GM19025 (cell line): ENCODE measurements at regions not wholly inside any gene's neighbourhood (a gene's known extent, or its start where the extent isn't known, plus 50 kb on each side); places are given as distances from the start of the nearest gene placed in this dataset.
"Not testable (repeated sequence)": the region's sequence is repeated elsewhere in the genome, so short reads cannot be mapped to it uniquely, and the experiment has no call there.

ENCODE experiments used
- ATAC-seq: cut with Tn5 transposase; IDR thresholded peaks from one replicate; pipeline ENCODE4 v1.9.1; 2021; ENCODE audit warnings: mild to moderate bottlenecking, low read depth, moderate library complexity; ENCODE audit not compliant: unreplicated experiment

DNA sequence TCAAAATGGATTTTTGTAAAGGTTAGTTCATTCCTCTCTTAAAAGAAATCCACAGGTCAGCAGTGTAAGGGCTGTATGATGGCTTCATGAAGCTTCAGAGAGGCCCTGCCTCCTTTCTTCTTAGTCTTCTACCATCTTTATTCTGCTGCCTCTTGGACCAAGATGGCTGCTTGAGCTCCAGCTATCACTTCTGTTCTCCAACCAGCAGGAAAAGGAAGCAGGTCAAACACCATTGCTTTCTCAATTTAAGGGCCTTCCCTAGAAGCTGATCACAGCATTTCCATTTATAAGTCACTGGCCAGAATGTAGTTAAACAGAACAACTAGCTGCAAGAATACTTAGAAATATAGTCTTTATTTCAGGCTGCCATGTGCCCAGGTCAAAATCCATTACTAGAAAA, 336.8 kb upstream of the KLF3 start:
- ATAC-seq, result no peak

DNA sequence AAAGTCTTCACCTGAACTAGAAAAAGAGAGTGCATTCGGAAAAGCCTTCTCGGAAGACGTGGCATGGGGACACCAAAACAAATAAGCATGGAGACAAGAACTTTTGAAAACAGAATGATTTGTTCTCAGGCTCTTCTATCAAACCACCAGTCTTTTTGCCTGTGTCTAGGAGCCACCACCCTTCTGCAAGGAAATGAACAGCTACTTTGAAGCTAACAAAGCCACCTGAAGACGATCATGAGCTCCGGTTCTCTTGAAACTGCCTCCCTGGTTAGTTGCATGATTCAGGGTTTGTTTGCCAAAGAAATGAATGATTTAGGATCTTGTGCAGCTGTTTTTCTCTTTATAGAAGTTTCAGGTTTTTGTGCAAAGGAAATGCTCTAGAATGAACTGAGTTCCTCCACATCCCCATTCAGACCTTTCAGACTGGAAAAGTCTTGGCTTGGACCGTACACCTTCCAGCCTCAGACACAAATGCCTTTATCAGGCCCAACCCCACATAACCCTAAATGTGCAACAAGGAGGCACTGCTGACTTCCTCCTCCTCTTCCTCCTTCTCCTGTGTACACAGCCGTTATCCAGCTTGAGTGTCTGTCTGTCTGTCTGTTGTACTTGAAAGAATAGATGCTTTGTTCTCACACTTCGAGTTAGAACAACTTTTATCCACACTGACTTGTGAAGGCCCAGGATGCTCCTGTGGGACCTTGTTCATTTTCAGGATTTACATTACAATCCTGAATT, 334.8 kb upstream of the KLF3 start:
- no peak for ATAC-seq

DNA sequence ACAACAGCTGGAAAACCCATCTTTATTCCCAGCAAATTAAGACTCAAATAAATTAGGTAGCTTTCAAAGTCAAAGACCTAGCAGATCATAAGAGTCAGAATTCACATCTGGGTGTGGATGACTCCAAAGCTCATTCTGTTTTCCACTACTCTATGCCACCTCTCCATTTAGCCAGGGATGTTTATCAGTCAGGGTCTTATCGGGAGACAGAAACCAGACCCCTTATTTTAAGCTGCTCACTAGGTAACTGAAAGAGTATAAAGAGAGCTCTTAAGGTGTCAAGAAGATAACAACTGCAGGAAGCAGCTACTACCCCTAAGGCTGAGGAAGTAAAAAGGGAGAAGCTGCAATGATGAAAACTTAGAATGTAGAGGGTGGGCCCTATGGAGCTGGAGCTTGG, 333.7 kb upstream of the KLF3 start:
- no peak for ATAC-seq

GRCh38 chr4:38330936-38331335, 333.1 kb upstream of the KLF3 start:
- ATAC-seq, result no peak

DNA sequence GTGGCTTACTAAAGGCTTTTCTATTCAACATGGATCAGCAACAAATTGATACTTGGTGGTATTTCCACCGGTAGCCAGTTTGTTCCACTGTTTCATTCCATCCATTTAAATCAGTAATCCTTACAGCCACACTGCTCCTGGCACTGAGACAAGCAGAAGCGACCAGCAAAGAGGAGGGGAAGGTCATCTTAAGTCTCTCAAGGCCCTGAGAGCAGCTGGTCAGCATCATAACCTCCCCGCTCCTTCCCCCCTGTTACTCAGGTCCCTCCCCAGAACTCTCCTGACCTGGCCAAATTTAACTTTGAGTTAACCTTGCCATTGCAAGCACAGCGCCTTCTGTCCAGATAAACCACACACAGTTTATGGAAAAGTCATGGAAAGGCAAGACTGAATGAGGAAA, 331.3 kb upstream of the KLF3 start:
- no peak for ATAC-seq

- no peak for ATAC-seq
Measured at GRCh38 chr4:38333219-38333618, 330.8 kb upstream of the KLF3 start.

DNA sequence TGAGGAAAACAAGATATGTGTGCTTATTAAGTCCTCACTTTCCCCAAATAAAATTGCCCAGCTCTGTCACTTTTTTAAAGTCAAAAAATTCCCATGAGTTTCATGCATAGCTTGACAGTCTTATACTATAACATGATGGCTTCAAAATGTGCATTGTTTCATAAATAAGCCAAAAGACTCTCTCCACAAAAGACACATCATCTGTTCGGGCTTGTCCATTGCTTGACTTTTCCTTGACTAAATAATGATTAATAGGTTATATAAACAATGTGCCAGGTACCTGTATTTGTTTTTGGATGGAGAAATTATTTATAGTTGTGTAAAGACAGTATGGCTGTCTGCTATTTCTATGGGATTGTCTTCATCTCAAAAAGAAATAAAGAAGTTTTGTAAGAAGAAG, 329.2 kb upstream of the KLF3 start:
- ATAC-seq, result no peak

DNA sequence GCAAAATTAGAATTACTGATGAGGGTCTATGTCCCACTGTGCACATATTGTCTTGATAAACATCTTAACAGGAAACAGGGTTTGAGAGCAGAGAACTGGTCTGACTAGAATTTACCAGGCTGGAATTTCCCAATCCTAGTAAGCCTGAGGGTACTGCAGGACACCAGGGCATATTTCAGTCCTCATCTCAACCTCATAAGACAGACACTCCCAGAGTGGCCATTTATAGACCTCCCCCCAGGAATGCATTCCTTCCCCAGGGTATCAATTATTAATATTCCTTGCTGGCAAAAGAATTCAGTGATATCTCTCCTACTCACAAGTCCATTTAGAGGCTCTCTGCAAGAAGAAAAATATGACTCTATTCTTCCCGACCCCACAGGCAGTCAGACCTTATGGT, 325.1 kb upstream of the KLF3 start:
- not testable (repeated sequence) for ATAC-seq

GRCh38 chr4:38343608-38344007, 320.4 kb upstream of the KLF3 start:
- ATAC-seq, result no peak

- ATAC-seq, result no peak
Measured at GRCh38 chr4:38344929-38345328, 319.1 kb upstream of the KLF3 start.

DNA sequence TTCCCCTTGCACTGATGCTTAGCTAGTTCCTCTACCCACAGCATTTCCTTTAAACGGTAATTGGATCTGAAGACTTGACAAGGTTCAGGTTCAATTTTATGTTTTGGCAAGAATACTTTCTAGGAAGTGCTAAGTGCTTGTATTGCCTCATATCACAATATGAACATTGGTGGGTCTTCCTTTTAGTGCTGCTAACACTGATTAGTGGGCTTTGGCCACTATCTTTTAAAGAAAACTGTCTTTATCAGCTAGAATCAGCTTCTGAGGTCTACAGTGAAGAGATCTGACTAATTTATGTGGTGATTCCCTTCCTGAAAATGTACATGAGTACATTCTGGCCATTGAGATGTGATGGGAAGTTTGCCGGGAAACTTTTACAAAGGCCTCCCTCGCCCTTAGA, 316.7 kb upstream of the KLF3 start:
- no peak for ATAC-seq

DNA sequence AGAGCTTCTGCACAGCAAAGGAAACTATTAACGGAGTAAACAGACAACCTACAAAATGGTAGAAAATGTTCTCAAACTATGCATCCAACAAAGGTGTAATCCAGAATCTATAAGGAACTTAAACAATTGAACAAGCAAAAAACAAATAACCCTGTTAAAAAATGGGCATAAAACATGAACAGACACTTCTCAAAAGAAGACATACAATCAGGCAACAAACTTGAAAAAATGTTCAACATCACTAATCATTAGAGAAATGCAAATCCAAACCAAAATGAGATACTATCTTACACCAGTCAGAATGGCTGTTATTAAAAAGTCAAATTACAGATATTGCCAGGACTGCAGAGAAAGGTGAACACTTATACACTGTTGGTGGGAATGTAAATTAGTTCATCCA, 309.6 kb upstream of the KLF3 start:
- no peak for ATAC-seq

- no peak for ATAC-seq
Measured at GRCh38 chr4:38354872-38355271, 309.1 kb upstream of the KLF3 start.

DNA sequence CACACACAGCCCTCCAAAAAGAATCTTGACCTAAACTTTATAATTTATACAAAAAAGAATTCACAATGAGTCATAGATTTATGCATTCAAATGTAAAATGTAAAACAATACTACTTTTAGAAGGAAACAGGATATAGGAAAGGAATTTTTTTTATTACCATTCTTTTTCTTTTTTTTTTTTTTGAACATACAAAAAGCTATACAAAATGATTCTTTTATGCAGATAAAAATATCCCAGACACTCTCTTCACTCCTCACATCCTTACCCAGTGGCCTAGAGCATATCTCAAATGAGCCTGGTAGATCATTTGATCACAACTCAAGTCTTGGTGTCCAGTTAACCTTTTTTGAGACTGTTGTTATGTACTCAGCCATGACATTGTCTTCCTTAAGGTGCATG, 307.3 kb upstream of the KLF3 start:
- no peak for ATAC-seq

- no peak for ATAC-seq
Measured at GRCh38 chr4:38357546-38357945, 306.5 kb upstream of the KLF3 start.

DNA sequence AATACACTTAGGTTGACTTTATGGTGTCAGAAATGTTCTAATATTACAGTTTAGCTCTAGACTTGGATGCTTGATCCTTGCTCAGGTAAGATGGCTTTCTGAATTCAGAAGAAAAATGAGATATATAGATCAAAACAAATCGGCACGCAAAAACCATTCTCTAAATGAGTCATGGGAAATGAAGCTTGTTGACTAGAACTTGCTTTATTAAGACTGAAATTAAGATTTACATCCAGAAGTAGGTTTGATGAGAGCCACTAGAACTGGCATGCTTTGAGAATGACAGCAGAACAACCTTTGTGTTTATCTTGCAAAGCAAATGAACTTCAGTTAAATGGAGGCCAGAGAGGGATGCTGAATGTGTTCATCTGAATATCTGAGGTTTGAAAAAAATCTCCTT, 304.9 kb upstream of the KLF3 start:
- ATAC-seq, result no peak

GRCh38 chr4:38360201-38360600, 303.8 kb upstream of the KLF3 start:
- no peak for ATAC-seq

- no peak for ATAC-seq
Measured at GRCh38 chr4:38364383-38364963, 299.5 kb upstream of the KLF3 start.

DNA sequence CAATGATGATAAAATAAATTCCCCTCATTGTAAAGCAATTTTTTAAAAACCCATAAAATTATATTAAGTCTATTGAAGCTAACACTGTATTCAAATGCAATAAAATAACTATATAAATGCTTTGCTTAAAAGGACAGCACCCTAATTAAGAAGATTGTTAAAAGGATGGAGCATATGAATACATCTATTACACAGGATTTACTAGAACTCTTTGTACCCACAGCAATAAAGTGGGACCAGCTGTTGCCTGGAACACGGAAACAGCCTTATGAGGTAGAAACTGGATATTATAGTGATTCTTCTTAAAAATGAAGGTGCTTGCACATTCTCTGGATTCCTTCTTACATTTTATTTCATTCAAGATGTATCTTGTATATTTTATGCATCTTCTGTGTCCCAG, 298.7 kb upstream of the KLF3 start:
- no peak for ATAC-seq

DNA sequence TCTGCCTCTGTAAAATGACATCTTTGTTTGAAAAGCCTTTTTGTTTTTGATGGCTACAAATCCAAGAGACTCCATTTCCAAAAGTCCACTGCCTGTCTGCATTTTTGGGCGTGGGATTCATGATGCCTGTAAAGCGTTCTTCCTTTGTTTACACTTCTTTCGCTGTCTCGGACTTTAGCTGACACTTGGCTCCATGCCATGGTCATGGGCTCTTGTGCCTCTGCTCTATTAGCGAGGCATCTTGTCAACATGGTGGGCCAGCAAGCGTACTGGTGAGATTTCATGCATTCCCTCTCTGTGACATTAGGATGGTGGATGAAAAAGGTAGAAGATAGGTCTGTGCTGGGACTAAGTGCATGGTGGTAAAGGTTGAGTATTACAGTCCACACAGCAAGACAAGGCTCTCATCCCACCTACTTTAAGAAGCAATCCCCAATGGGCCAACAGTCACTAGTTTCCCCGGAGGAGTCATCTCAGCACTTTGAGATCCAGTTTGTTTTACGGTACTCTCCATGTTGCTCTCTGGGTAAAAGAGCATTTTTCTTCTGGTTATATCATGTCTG, 298.2 kb upstream of the KLF3 start:
- ATAC-seq, result no peak

GRCh38 chr4:38366456-38366855, 297.5 kb upstream of the KLF3 start:
- no peak for ATAC-seq

- ATAC-seq, result no peak
Measured at GRCh38 chr4:38366997-38367396, 297.0 kb upstream of the KLF3 start.
